K562 (cell line): ENCODE measurements at regions not wholly inside any gene's neighbourhood (a gene's known extent, or its start where the extent isn't known, plus 50 kb on each side); places are given as distances from the start of the nearest gene placed in this dataset.

Source experiments
- ATAC-seq: fragments of 200-7000 bp; cut with Tn5 transposase; 3 replicates; pipeline ENCODE4 v1.9.1; 2020; ENCODE audit warnings: moderate library complexity
- BruUV-seq: library from RNA; stranded (reverse); fragments of 400-500 nt; replicated peaks from 2 replicates; lab custom pipeline; 2021; lab: Mats Ljungman, UMichigan
- CTCF ChIA-PET: fragments of 300-600 bp; formaldehyde crosslinking; extraction: SDS; loops from one replicate; lab custom pipeline; 2021; ENCODE audit warnings: low intra/inter-chr PET ratio; lab: Yijun Ruan, JAX
- POLR2A ChIA-PET: fragments of 300-600, 350-650 bp; sonication (Branson Sonifier 250); formaldehyde crosslinking; extraction: SDS; loops from one replicate; lab custom pipeline; 2021; ENCODE audit warnings: antibody characterized with exemption, inconsistent platforms; lab: Yijun Ruan, JAX
- DNase-seq, 4 experiments: peaks; one replicate each; pipeline versions ENCODE4 v3.0.0 to v3.0.0-alpha.2; 2011 to 2018; ENCODE audit warnings: low spot score in 3 of 4, mixed read lengths in 3 of 4; ENCODE audit errors: extremely low read depth in 1 of 4
- FAIRE-seq: peaks from 2 replicates; lab custom pipeline; 2011; peaks lifted over from hg19 to GRCh38; lab: Jason Lieb, UNC
- H2AFZ ChIP-seq: 2 replicates; pipeline ENCODE4 v1.6.0; 2011; ENCODE audit warnings: low read depth, low read length, control low read depth, inconsistent platforms
- H3K27ac ChIP-seq: fragments of 200-600 bp; 3 replicates; pipeline ENCODE4 v1.8.0; 2011; ENCODE audit warnings: low read depth, mild to moderate bottlenecking, control low read depth, inconsistent platforms, low read length, moderate library complexity, mixed read lengths; ENCODE audit errors: extremely low read depth
- H3K27me3 ChIP-seq, 2 experiments: fragments of 300-600 bp in 1 of 2; 2 replicates in 1 of 2; 3 replicates in 1 of 2; pipeline versions ENCODE4 v1.6.0 to v1.8.0; 2011; ENCODE audit warnings: inconsistent platforms in 2 of 2, low read length in 2 of 2, mild to moderate bottlenecking in 1 of 2, mixed read lengths in 1 of 2, moderate library complexity in 1 of 2; ENCODE audit not compliant: control insufficient read depth in 2 of 2, insufficient read depth in 2 of 2
- H3K36me3 ChIP-seq: fragments of 300-600 bp; 3 replicates; pipeline ENCODE4 v1.8.0; 2011; ENCODE audit warnings: mild to moderate bottlenecking, low read length, inconsistent platforms; ENCODE audit not compliant: control insufficient read depth, insufficient read depth
- H3K4me1 ChIP-seq, 2 experiments: fragments of 200-600 bp in 1 of 2; replicated peaks in 1 of 2; 2 replicates in 1 of 2; 3 replicates in 1 of 2; pipeline versions ENCODE4 v1.5.1 to v1.8.0; 2011; ENCODE audit warnings: inconsistent platforms in 2 of 2, low read length in 2 of 2, mild to moderate bottlenecking in 1 of 2, mixed read lengths in 1 of 2, moderate library complexity in 1 of 2; ENCODE audit not compliant: control insufficient read depth in 2 of 2, insufficient read depth in 2 of 2
- H3K4me2 ChIP-seq: 2 replicates; pipeline ENCODE4 v1.6.1; 2011; ENCODE audit warnings: low read length, control low read depth, inconsistent platforms, mixed read lengths; ENCODE audit not compliant: insufficient read depth
- H3K4me3 ChIP-seq: fragments of 200-600 bp; sonication (generic), shearing (Covaris generic); 2 replicates; pipeline ENCODE4 v1.5.1; 2016; ENCODE audit warnings: control low read depth, inconsistent platforms
- H3K79me2 ChIP-seq: fragments of 200-600 bp; 3 replicates; pipeline ENCODE4 v1.8.0; 2011; ENCODE audit warnings: low read length, inconsistent platforms; ENCODE audit not compliant: control insufficient read depth, insufficient read depth
- H3K9ac ChIP-seq, 2 experiments: 2 replicates each; pipeline versions ENCODE4 v1.6.0 to v1.6.1; 2011; ENCODE audit warnings: low read depth in 2 of 2, low read length in 2 of 2, control low read depth in 1 of 2, inconsistent platforms in 1 of 2, mild to moderate bottlenecking in 1 of 2, mixed read lengths in 1 of 2; ENCODE audit not compliant: insufficient read depth in 1 of 2
- H3K9me1 ChIP-seq: one replicate; pipeline ENCODE4 v1.6.0; 2011; ENCODE audit warnings: inconsistent platforms, mild to moderate bottlenecking, low read length, moderate library complexity; ENCODE audit not compliant: control insufficient read depth, insufficient read depth
- H3K9me3 ChIP-seq: replicated peaks from 2 replicates; pipeline ENCODE4 v1.5.1; 2011; ENCODE audit warnings: low read depth, low read length, inconsistent platforms; ENCODE audit not compliant: control insufficient read depth, insufficient read depth
- H4K20me1 ChIP-seq: replicated peaks from 2 replicates; pipeline ENCODE4 v1.6.1; 2011; ENCODE audit warnings: low read length, inconsistent platforms, mixed read lengths; ENCODE audit not compliant: control insufficient read depth, insufficient read depth
- ESRRA ChIP-seq: fragments of 450-650 bp; IDR thresholded peaks from 2 replicates; pipeline ENCODE4 v1.6.1; 2014; ENCODE audit warnings: low read depth, mild to moderate bottlenecking, moderate library complexity, borderline replicate concordance
- JUN ChIP-seq, 2 experiments: sonication (generic) in 1 of 2; formaldehyde crosslinking in 1 of 2; IDR thresholded peaks; 2 replicates each; pipeline versions ENCODE4 v1.6.1 to v1.8.0; 2012 to 2022; ENCODE audit warnings: borderline replicate concordance in 2 of 2, mild to moderate bottlenecking in 2 of 2, improper control_type of control experiment in 1 of 2, low read depth in 1 of 2, low read length in 1 of 2, missing genetic modification reagents in 1 of 2
- MNT ChIP-seq, 2 experiments: fragments of 450-650 bp; conservative IDR thresholded peaks; 2 replicates each; pipeline ENCODE4 v1.6.1; 2017; ENCODE audit warnings: mild to moderate bottlenecking in 2 of 2, moderate library complexity in 2 of 2
- SIN3B ChIP-seq: fragments of 450-650 bp; IDR thresholded peaks from 2 replicates; pipeline ENCODE4 v1.6.1; 2017; ENCODE audit warnings: low read depth, mild to moderate bottlenecking, moderate library complexity
- SRSF9 ChIP-seq: fragments of 200-400 bp; formaldehyde crosslinking; IDR thresholded peaks from 2 replicates; pipeline ENCODE4 v1.6.1; 2017; ENCODE audit warnings: low read depth, low read length, borderline replicate concordance
- THRB ChIP-seq: fragments of 450-650 bp; formaldehyde crosslinking; conservative IDR thresholded peaks from 2 replicates; pipeline ENCODE4 v1.4.0; 2022; ENCODE audit warnings: mild to moderate bottlenecking, missing genetic modification characterization
- ZBTB34 ChIP-seq: fragments of 250-450 bp; sonication (Bioruptor Pico); IDR thresholded peaks from 2 replicates; pipeline ENCODE4 v1.8.0; 2021; ENCODE audit warnings: mild to moderate bottlenecking, moderate library complexity
- ZFPM2 ChIP-seq: fragments of 250-450 bp; sonication (Bioruptor Pico); IDR thresholded peaks from 2 replicates; pipeline ENCODE4 v1.5.1; 2022; ENCODE audit warnings: mild to moderate bottlenecking
- ZNF165 ChIP-seq: fragments of 250-450 bp; sonication (Bioruptor Pico); IDR thresholded peaks from 2 replicates; pipeline ENCODE4 v1.4.0; 2020; ENCODE audit warnings: borderline replicate concordance
- ZNF444 ChIP-seq: fragments of 250-450 bp; sonication (Bioruptor Pico); IDR thresholded peaks from 2 replicates; pipeline ENCODE4 v1.4.0; 2020; ENCODE audit warnings: mild to moderate bottlenecking, moderate library complexity
- ZNF561 ChIP-seq: fragments of 450-650 bp; formaldehyde crosslinking; conservative IDR thresholded peaks from 2 replicates; pipeline ENCODE4 v1.4.0; 2020; ENCODE audit warnings: mild to moderate bottlenecking, moderate library complexity
- ZNF764 ChIP-seq: fragments of 250-450 bp; sonication (Bioruptor Pico); IDR thresholded peaks from 2 replicates; pipeline ENCODE4 v1.4.0; 2020; ENCODE audit warnings: low read depth, mild to moderate bottlenecking, moderate library complexity
- ZNF785 ChIP-seq: fragments of 250-450 bp; sonication (Bioruptor Pico); IDR thresholded peaks from 2 replicates; pipeline ENCODE4 v1.4.0; 2020; ENCODE audit warnings: mild to moderate bottlenecking
- WGBS: fragments of 100-300 bp; shearing (Covaris generic); methylation state at CpG from one replicate; pipeline ENCODE4 v1.1.6; 2016; ENCODE audit warnings: low coverage, mixed read lengths; ENCODE audit not compliant: insufficient coverage; ENCODE audit errors: missing lambda C conversion rate; 5-methylcytosine and 5-hydroxymethylcytosine counted together
- in situ Hi-C: fragments of 300-500 bp; cut with MboI; formaldehyde crosslinking; loops from 4 replicates; pipeline ENCODE4 v1.15.0; 2018; ENCODE audit warnings: inconsistent platforms, mixed read lengths
- intact Hi-C: fragments of 100-400 bp; cut with micrococcal nuclease; formaldehyde crosslinking; loops from 2 replicates; pipeline ENCODE4 v1.14.2; 2022

- WGBS, result 1% methylated on average over 4 of the region's 4 CpGs
- Histone ChIP-seq H2AFZ (no peak overlapping the region), H3K4me3 (no peak overlapping the region), H4K20me1 (no peaks in the 10 kb centered on the region; the same call in 1 of the 2 replicates), H3K27ac (no peak overlapping the region), H3K4me2 (no peak overlapping the region), H3K36me3 (no peaks in the 10 kb centered on the region), H3K4me1 (no peaks in the 10 kb centered on the region), H3K79me2 (no peaks in the 10 kb centered on the region), H3K9me1 (no peaks in the 10 kb centered on the region), H3K9ac (no peak overlapping the region), H3K9me3 (no peaks in the 10 kb centered on the region), H3K27me3 (peaks cover 23 to 45% of the 10 kb centered on the region in 2 experiments)
- no peak for ATAC-seq
- in situ Hi-C loops (no loop called here), intact Hi-C loops (no loop called here)
- DNase-seq, result no peak
- no peak for FAIRE-seq
- ChIA-PET POLR2A (interaction anchor here (0.7 kb wide), 1 partner anchor 696 kb away, joined by 3 read pairs; no protein-coding TSS in a partner anchor), CTCF (no interaction called here)
- BruUV-seq, result no TSS peak
- no peak for TF ChIP-seq ESRRA
- TF ChIP-seq ZNF165 (CRISPR knock-in tag), result no peak
- TF ChIP-seq ZNF561 (CRISPR knock-in tag), result no peak
- TF ChIP-seq ZNF444 (CRISPR knock-in tag), result no peak
- no peak for TF ChIP-seq MNT (conservative IDR thresholded peaks at IDR 0.05)
- TF ChIP-seq ZNF785 (CRISPR knock-in tag), result no peak
- no peak for TF ChIP-seq JUN (IDR thresholded peaks at IDR 0.05; ENCODE audit: borderline replicate concordance, low read depth, low read length)
- no peak for TF ChIP-seq JUN (CRISPR knock-in tag; IDR thresholded peaks at IDR 0.05; ENCODE audit: borderline replicate concordance)
- TF ChIP-seq ZFPM2 (CRISPR knock-in tag), result no peak
- no peak for TF ChIP-seq SIN3B
- TF ChIP-seq ZNF764 (CRISPR knock-in tag), result no peak
- no peak for TF ChIP-seq THRB (CRISPR knock-in tag)
- TF ChIP-seq ZBTB34, result no peak
- TF ChIP-seq SRSF9, result no peak
These were observed 68.1 kb upstream of the SFMBT2 start for GRCh38 chr10:7478727-7479457.
